ENCODE measurements at regions not wholly inside any gene's neighbourhood (a gene's known extent, or its start where the extent isn't known, plus 50 kb on each side); places are given as distances from the start of the nearest gene placed in this dataset.

DNA sequence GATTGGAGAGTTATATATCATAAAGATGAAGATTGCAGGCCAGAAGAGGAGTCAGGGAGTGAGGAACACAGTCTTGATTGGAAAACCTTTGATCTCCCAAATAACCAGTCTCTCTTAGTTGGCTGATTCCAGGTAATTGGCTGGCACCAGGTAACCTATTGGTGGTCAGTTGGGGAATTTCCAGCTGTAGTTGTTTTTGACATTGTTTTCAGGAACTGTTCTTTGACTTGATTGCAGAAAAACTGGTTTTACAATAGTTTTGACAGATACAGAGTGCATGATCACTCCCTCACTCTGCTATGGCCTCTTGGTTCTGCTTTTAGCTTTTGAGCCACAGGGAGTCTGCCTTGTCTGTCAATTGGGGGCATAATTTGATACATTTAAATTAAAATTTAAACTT, 71.6 kb downstream of the ZNF641 start:
- Histone ChIP-seq H3K9me3 (peaks cover 0 to 17% (median 7%) of the 10 kb centered on the region in 3 donors), H3K4me1 (no peaks in the 10 kb centered on the region), H3K4me3 (no peak overlapping the region), H3K27me3 (peaks cover 0 to 2% of the 10 kb centered on the region in 2 donors), H3K36me3 (no peaks in the 10 kb centered on the region), H3K27ac (no peak overlapping the region)
- TF ChIP-seq, protein P1, sequence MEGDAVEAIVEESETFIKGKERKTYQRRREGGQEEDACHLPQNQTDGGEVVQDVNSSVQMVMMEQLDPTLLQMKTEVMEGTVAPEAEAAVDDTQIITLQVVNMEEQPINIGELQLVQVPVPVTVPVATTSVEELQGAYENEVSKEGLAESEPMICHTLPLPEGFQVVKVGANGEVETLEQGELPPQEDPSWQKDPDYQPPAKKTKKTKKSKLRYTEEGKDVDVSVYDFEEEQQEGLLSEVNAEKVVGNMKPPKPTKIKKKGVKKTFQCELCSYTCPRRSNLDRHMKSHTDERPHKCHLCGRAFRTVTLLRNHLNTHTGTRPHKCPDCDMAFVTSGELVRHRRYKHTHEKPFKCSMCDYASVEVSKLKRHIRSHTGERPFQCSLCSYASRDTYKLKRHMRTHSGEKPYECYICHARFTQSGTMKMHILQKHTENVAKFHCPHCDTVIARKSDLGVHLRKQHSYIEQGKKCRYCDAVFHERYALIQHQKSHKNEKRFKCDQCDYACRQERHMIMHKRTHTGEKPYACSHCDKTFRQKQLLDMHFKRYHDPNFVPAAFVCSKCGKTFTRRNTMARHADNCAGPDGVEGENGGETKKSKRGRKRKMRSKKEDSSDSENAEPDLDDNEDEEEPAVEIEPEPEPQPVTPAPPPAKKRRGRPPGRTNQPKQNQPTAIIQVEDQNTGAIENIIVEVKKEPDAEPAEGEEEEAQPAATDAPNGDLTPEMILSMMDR (IDR thresholded peaks at IDR 0.05): no peak
- no peak for DNase-seq
- intact Hi-C loops (cut with DNase I; ENCODE audit: low total_unique reads): no loop called here

DNA sequence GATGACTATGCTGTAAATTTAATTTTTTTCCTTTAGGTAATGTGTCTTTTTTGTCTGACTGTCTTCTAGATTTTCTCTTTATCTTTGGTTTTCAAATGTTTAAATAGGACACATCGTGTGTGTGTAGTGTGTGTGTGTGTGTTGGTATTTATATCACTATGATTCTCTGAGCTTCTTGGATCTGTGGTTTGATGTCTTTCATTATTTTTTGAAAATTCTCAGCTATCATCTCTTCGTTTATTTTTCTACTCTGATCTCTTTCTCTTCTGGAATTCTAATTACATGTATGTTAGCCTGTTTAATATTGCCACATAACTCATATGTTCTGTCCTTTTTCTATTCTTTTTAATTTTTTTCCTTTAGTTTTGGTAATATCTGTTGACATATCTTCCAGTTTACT, 73.5 kb upstream of the OR10AD1 start:
- TF ChIP-seq, protein P1 (IDR thresholded peaks at IDR 0.05): no peak
- intact Hi-C loops (cut with DNase I; ENCODE audit: low total_unique reads): no loop called here
- no peak overlapping the region for H3K4me3 ChIP-seq

DNA sequence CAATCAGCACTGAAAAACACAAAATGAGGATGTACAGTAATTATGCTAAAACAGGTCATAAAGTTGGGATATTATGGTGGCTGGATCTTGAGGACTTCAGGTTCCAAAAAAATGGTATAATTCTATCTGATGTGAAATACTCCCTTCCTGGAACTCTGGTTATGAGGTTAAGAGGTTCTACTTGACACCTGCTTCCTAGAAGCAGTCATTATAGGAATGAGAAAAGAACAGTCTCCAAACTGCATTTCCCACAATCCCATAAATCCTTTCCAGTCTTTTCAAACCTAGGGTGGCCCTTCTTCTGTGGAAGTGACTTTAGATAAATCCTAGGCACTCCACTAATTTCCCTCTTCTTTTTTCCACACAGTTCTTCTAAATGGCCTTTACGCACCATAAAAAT, 63.7 kb upstream of the OR10AD1 start:
- Histone ChIP-seq H3K27me3 (no peaks in the 10 kb centered on the region), H3K4me1 (no peaks in the 10 kb centered on the region), H3K36me3 (no peaks in the 10 kb centered on the region), H3K27ac (no peak overlapping the region), H3K9me3 (no peaks in the 10 kb centered on the region), H3K4me3 (no peak overlapping the region)
- TF ChIP-seq, protein P1 (IDR thresholded peaks at IDR 0.05): no peak
- intact Hi-C loops (cut with DNase I; ENCODE audit: low total_unique reads): no loop called here
- DNase-seq: no peak

More for the DNA sequence above, 73.5 kb upstream of the OR10AD1 start:
- H3K27me3 ChIP-seq: peaks cover 0 to 2% of the 10 kb centered on the region in 2 donors
- no peak overlapping the region for H3K27ac ChIP-seq
- no peak for DNase-seq
- no peaks in the 10 kb centered on the region for H3K36me3 ChIP-seq
- no peaks in the 10 kb centered on the region for H3K4me1 ChIP-seq
- H3K9me3 ChIP-seq: peaks cover 0 to 17% (median 7%) of the 10 kb centered on the region in 3 donors

DNA sequence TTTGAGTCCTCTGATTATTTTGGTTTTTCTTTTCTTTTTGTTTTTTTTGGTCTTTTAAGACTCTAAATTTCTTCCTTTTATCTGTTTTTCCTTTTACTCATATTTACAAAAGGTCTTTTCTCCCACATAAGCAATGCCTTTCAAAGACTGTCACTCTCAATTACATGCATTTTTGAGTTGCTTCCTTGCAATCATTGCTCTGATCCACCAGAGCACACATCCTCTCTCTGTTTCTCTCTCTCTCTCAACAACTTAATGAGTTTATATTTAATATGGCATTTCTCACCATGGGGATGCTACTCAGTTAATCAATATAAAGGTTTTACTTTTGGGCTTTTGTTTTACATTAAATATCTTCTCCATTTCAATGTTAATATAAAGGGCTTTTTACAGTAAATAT, 62.7 kb upstream of the OR10AD1 start:
- DNase-seq: no peak
- no peaks in the 10 kb centered on the region for H3K27me3 ChIP-seq
- H3K27ac ChIP-seq: no peak overlapping the region
- H3K4me1 ChIP-seq: no peaks in the 10 kb centered on the region
- no peaks in the 10 kb centered on the region for H3K9me3 ChIP-seq
- intact Hi-C loops (cut with DNase I; ENCODE audit: low total_unique reads): no loop called here
- H3K36me3 ChIP-seq: no peaks in the 10 kb centered on the region
- TF ChIP-seq, protein P1 (IDR thresholded peaks at IDR 0.05): no peak
- no peak overlapping the region for H3K4me3 ChIP-seq

DNA sequence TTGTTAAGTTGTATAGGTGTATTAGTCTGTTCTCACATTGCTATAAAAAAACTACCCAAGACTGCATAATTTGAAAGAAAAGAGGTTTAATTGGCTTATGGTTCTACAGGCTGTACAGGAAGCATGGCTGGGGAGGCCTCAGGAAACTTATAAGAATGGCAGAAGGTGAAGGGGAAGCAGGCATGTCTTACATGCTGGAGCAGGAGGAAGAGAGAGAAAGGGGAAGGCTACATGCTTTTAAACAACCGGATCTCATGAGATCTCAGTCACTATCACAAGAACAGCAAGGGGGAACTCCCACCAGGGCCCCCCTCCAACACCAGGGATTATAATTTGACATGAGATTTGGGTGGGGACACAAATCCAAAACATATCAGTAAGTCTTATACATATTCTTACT, 60.5 kb upstream of the OR10AD1 start:
- Histone ChIP-seq H3K27me3 (no peaks in the 10 kb centered on the region), H3K27ac (no peak overlapping the region), H3K4me3 (no peak overlapping the region), H3K9me3 (no peaks in the 10 kb centered on the region), H3K4me1 (no peaks in the 10 kb centered on the region), H3K36me3 (no peaks in the 10 kb centered on the region)
- DNase-seq: no peak
- TF ChIP-seq, protein P1 (IDR thresholded peaks at IDR 0.05): no peak
- intact Hi-C loops (cut with DNase I; ENCODE audit: low total_unique reads): no loop called here

DNA sequence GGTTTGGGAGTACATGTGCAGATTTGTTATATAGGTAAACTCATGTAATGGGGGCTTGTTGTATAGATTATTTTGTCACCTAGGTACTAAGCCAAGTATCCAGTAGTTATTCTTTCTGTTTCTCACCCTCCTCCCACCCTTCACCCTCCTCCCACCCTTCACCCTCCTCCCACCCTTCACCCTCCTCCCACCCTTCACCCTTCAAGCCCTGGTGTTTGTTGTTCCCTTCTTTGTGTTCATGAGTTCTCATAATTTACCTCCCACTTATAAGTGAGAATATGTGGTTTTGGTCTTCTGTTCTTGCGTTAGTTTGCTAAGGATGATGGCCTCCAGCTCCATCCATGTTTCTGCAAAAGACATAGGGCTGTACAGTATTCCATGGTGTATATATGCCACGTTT, 58.7 kb upstream of the OR10AD1 start:
- TF ChIP-seq, protein P1 (IDR thresholded peaks at IDR 0.05): no peak
- Histone ChIP-seq H3K27ac (no peak overlapping the region), H3K9me3 (no peaks in the 10 kb centered on the region), H3K27me3 (no peaks in the 10 kb centered on the region), H3K4me1 (no peaks in the 10 kb centered on the region), H3K36me3 (no peaks in the 10 kb centered on the region), H3K4me3 (no peak overlapping the region)
- no peak for DNase-seq
- intact Hi-C loops (cut with DNase I; ENCODE audit: low total_unique reads): no loop called here
